B cell (primary cell): ENCODE measurements at regions not wholly inside any gene's neighbourhood (a gene's known extent, or its start where the extent isn't known, plus 50 kb on each side); places are given as distances from the start of the nearest gene placed in this dataset.

Experiments used
- ATAC-seq: fragments of 200-7000 bp; cut with Tn5 transposase; one replicate; pipeline ENCODE4 v1.10.0; 2021; ENCODE audit warnings: low read depth, mild to moderate bottlenecking, moderate number of reproducible peaks, moderate library complexity
- CTCF ChIA-PET: fragments of 350-600 bp; sonication (Branson Sonifier 250); formaldehyde crosslinking; loops from one replicate; lab custom pipeline; 2021; ENCODE audit warnings: antibody characterized with exemption, inconsistent platforms; lab: Charles Lee
- POLR2A ChIA-PET: fragments of 350-600 bp; sonication (Branson Sonifier 250); formaldehyde crosslinking; loops from one replicate; lab custom pipeline; 2021; ENCODE audit warnings: antibody characterized with exemption; lab: Charles Lee
- DNase-seq: peaks from one replicate; pipeline ENCODE4 v3.0.0; 2013
- H2AFZ ChIP-seq: 2 replicates; pipeline ENCODE4 v1.6.1; 2012; ENCODE audit warnings: mild to moderate bottlenecking, low read depth, low read length; ENCODE audit not compliant: insufficient read depth, poor library complexity, severe bottlenecking
- H3K27ac ChIP-seq, 2 donors: 1 replicate in 1 of 2; 2 replicates in 1 of 2; pipeline ENCODE4 v1.5.1; 2012 to 2013; ENCODE audit warnings: low read length in 2 of 2, mild to moderate bottlenecking in 2 of 2, moderate library complexity in 1 of 2
- H3K27me3 ChIP-seq, 4 experiments: fragments of 200-600 bp in 1 of 4; sonication (generic) in 1 of 4; replicated peaks in 1 of 4; 1 replicate in 2 of 4; 2 replicates in 2 of 4; pipeline versions ENCODE4 v1.6.1 to v1.7.0; 2013 to 2016; ENCODE audit warnings: low read length in 3 of 4, mild to moderate bottlenecking in 2 of 4, mixed read lengths in 1 of 4, moderate library complexity in 1 of 4; ENCODE audit not compliant: insufficient read depth in 4 of 4, control insufficient read depth in 3 of 4; ENCODE audit errors: control extremely low read depth in 1 of 4
- H3K36me3 ChIP-seq, 2 experiments: replicated peaks in 1 of 2; 1 replicate in 1 of 2; 2 replicates in 1 of 2; pipeline versions ENCODE4 v1.6.1 to v1.7.1; 2013; ENCODE audit warnings: low read length in 1 of 2; ENCODE audit not compliant: insufficient read depth in 2 of 2, control insufficient read depth in 1 of 2; ENCODE audit errors: control extremely low read depth in 1 of 2, extremely low read depth in 1 of 2
- H3K4me1 ChIP-seq, 2 donors: fragments of 200-600 bp in 1 of 2; sonication (generic) in 1 of 2; 1 replicate in 1 of 2; 2 replicates in 1 of 2; pipeline versions ENCODE4 v1.5.1 to v1.6.1; 2013 to 2017; ENCODE audit warnings: low read length in 2 of 2; ENCODE audit not compliant: control insufficient read depth in 2 of 2, insufficient read depth in 2 of 2
- H3K4me2 ChIP-seq: replicated peaks from 2 replicates; pipeline ENCODE3; 2012; ENCODE audit warnings: mild to moderate bottlenecking, low read depth, low read length; ENCODE audit not compliant: poor library complexity, severe bottlenecking
- H3K4me3 ChIP-seq, 5 experiments: fragments of 200-600 bp in 1 of 5; sonication (generic) in 1 of 5; 1 replicate in 3 of 5; 2 replicates in 2 of 5; pipeline versions ENCODE4 v1.5.1 to v1.7.0; 2011 to 2016; ENCODE audit warnings: low read length in 4 of 5, mild to moderate bottlenecking in 4 of 5, low read depth in 2 of 5, control low read depth in 1 of 5, moderate library complexity in 1 of 5; ENCODE audit not compliant: insufficient read depth in 1 of 5; ENCODE audit errors: control extremely low read depth in 1 of 5, extremely low read depth in 1 of 5
- H3K79me2 ChIP-seq: fragments of 200-600 bp; sonication (generic); one replicate; pipeline ENCODE4 v1.6.0; 2016; ENCODE audit warnings: low read length; ENCODE audit not compliant: control insufficient read depth, insufficient read depth
- H3K9ac ChIP-seq: fragments of 200-600 bp; sonication (generic); 2 replicates; pipeline ENCODE4 v1.6.1; 2017; ENCODE audit warnings: mild to moderate bottlenecking, low read length, moderate library complexity
- H3K9me3 ChIP-seq, 3 donors: one replicate each; pipeline versions ENCODE4 v1.6.1 to v1.7.1; 2013; ENCODE audit warnings: low read length in 2 of 3; ENCODE audit not compliant: control insufficient read depth in 2 of 3, insufficient read depth in 1 of 3; ENCODE audit errors: control extremely low read depth in 1 of 3
- H4K20me1 ChIP-seq: 2 replicates; pipeline ENCODE4 v1.6.0; 2012; ENCODE audit warnings: mild to moderate bottlenecking, low read length; ENCODE audit not compliant: insufficient read depth, control insufficient read depth, poor library complexity, severe bottlenecking
- H3K27ac Mint-ChIP-seq: one replicate; pipeline ENCODE4 v1.8.0; 2021; ENCODE audit warnings: mixed read lengths
- H3K27me3 Mint-ChIP-seq: one replicate; pipeline ENCODE4 v1.8.0; 2021; ENCODE audit warnings: mixed read lengths
- H3K4me1 Mint-ChIP-seq: one replicate; pipeline ENCODE4 v1.8.0; 2021; ENCODE audit warnings: mixed read lengths
- H3K4me3 Mint-ChIP-seq: one replicate; pipeline ENCODE4 v1.8.0; 2021; ENCODE audit warnings: mixed read lengths
- H3K9me3 Mint-ChIP-seq: one replicate; pipeline ENCODE4 v1.8.0; 2022; ENCODE audit warnings: mixed read lengths; ENCODE audit not compliant: insufficient read depth
- EZH2 ChIP-seq: IDR thresholded peaks from 2 replicates; pipeline ENCODE4 v1.6.1; 2012; ENCODE audit warnings: borderline replicate concordance, low read depth, mild to moderate bottlenecking, moderate library complexity, low read length; ENCODE audit not compliant: insufficient read depth, poor library complexity, severe bottlenecking
- WGBS: methylation state at CpG from one replicate; pipeline ENCODE4 v1.1.5; 2013; ENCODE audit warnings: missing lambda C conversion rate; ENCODE audit not compliant: insufficient coverage; 5-methylcytosine and 5-hydroxymethylcytosine counted together
- intact Hi-C: fragments of 100-400 bp; cut with micrococcal nuclease; formaldehyde crosslinking; loops from one replicate; pipeline ENCODE4 v1.10.0; 2022
- TF ChIP-seq, protein P1 (sequence below): fragments of 200-600 bp; IDR thresholded peaks from one replicate; pipeline ENCODE4 v1.8.0; 2022; ENCODE audit warnings: antibody characterized with exemption, mild to moderate bottlenecking

DNA sequence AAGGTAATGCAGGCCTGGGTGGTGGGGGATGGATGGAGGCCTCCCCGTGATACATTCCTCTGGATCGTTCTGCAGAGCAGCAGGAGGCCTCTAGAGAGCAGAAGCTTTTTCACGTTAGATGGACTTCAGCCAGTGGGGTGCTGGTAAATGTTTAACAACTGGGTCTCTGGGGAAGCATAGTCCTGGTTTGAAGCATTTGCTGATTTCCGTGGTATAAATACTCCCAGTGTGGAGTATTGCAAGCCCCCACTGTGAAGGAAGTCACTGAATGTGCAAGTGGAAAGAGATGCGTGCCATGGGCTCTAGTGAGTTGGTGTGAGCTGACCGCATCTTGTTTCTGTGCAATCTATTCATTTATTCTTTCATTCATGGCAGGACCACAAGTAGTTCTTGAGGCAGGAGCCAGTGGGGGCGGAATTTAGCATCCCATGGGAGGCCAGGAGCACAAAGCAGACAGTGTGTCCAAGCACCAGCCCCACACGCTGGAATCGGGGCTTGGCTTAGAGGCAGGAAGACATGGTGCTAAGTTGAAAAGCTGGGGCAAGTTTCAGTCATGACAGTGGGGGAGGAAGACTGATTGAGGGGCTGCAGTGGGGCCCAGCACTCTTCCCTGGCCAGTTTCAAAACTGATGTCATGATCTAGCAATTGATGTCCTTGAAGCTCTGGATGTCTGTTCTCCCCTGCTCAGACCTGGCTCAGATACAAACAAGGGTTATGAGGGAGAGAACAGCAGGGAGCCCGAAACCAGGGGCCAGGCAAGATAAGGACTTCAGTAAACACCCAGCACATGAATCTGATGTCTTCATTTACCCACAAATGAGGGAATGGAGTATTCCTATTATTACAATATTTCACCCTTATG is 280.9 kb upstream of the LYZL1 start:
- no peaks in the 10 kb centered on the region for H4K20me1 ChIP-seq
- POLR2A ChIA-PET, result no interaction called here
- no peaks in the 10 kb centered on the region for H3K79me2 ChIP-seq
- DNase-seq, result no peak
- Mint-ChIP-seq H3K9me3 (no peaks in the 10 kb centered on the region), H3K4me1 (no peaks in the 10 kb centered on the region), H3K4me3 (no peak overlapping the region), H3K27me3 (no peaks in the 10 kb centered on the region), H3K27ac (no peak overlapping the region)
- CTCF ChIA-PET, result no interaction called here
- peaks cover 0 to 11% (median 0%) of the 10 kb centered on the region in 3 donors for H3K9me3 ChIP-seq
- intact Hi-C loops, result no loop called here
- H2AFZ ChIP-seq, result no peak overlapping the region
- no peak overlapping the region for H3K9ac ChIP-seq
- TF ChIP-seq, protein P1, sequence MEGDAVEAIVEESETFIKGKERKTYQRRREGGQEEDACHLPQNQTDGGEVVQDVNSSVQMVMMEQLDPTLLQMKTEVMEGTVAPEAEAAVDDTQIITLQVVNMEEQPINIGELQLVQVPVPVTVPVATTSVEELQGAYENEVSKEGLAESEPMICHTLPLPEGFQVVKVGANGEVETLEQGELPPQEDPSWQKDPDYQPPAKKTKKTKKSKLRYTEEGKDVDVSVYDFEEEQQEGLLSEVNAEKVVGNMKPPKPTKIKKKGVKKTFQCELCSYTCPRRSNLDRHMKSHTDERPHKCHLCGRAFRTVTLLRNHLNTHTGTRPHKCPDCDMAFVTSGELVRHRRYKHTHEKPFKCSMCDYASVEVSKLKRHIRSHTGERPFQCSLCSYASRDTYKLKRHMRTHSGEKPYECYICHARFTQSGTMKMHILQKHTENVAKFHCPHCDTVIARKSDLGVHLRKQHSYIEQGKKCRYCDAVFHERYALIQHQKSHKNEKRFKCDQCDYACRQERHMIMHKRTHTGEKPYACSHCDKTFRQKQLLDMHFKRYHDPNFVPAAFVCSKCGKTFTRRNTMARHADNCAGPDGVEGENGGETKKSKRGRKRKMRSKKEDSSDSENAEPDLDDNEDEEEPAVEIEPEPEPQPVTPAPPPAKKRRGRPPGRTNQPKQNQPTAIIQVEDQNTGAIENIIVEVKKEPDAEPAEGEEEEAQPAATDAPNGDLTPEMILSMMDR, result no peak
- no peak for TF ChIP-seq EZH2
- no peaks in the 10 kb centered on the region for H3K36me3 ChIP-seq
- H3K4me3 ChIP-seq, result no peak overlapping the region
- H3K4me1 ChIP-seq, result no peaks in the 10 kb centered on the region
- H3K27ac ChIP-seq, result no peak overlapping the region
- H3K4me2 ChIP-seq, result no peak overlapping the region
- WGBS, result 78% methylated on average over 6 of the region's 10 CpGs
- H3K27me3 ChIP-seq, result no peaks in the 10 kb centered on the region
- no peak for ATAC-seq

DNA sequence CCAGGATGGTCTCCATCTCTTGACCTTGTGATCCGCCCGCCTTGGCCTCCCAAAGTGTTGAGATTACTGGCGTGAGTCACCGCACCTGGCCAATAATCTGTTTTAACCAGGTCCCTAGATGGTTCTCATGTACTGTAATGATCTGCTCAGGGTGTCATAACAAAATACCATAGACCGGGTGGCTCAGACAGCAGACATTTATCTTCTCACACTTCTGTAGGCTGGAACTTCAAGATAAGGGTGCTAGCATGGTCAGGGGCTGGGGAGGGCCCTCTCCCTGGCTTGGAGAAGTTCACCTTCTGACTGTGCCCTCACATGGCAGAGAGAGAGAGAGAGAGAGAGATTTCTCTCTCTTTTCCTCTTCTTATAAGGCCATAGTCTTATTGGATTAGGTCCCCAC is 279.4 kb upstream of the LYZL1 start:
- H3K36me3 ChIP-seq, result no peaks in the 10 kb centered on the region
- H3K27me3 Mint-ChIP-seq, result no peaks in the 10 kb centered on the region
- WGBS, result 90% methylated on average over 2 of the region's 5 CpGs

More for the DNA sequence above, 279.4 kb upstream of the LYZL1 start:
- peaks cover 0 to 11% (median 0%) of the 10 kb centered on the region in 3 donors for H3K9me3 ChIP-seq
- ChIA-PET POLR2A (no interaction called here), CTCF (no interaction called here)
- no peak for DNase-seq
- no peaks in the 10 kb centered on the region for H3K4me1 ChIP-seq
- intact Hi-C loops, result no loop called here
- H3K9ac ChIP-seq, result no peak overlapping the region
- no peak overlapping the region for H3K27ac Mint-ChIP-seq
- ATAC-seq, result no peak
- H3K9me3 Mint-ChIP-seq, result no peaks in the 10 kb centered on the region
- H4K20me1 ChIP-seq, result no peaks in the 10 kb centered on the region
- H3K4me2 ChIP-seq, result no peak overlapping the region
- no peak overlapping the region for H3K27ac ChIP-seq
- no peak overlapping the region for H3K4me3 Mint-ChIP-seq
- no peaks in the 10 kb centered on the region for H3K27me3 ChIP-seq
- H3K4me1 Mint-ChIP-seq, result no peaks in the 10 kb centered on the region
- no peak overlapping the region for H2AFZ ChIP-seq
- H3K4me3 ChIP-seq, result no peak overlapping the region
- TF ChIP-seq EZH2, result no peak
- TF ChIP-seq, protein P1, result no peak
- no peaks in the 10 kb centered on the region for H3K79me2 ChIP-seq
